ENCODE measurements at regions not wholly inside any gene's neighbourhood (a gene's known extent, or its start where the extent isn't known, plus 50 kb on each side); places are given as distances from the start of the nearest gene placed in this dataset.

DNA sequence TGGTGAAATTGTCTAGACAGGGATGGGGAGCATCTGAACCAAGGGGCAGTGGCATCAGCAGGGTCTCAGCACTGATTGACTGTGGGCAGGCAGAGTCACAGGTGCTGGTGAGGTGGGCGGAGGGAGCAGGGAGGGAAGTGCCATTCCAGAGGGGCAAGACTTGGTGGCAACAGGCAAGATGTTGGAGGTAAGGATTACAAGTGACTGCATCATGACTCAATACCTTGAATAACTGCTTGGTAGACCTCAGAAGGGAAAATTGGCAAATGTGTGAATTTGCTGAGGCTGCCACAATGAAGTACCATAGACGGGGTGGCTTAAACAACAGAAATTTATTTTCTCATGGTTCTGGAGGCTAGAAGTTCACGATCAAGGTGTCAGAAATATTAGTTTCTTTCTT lies 419.1 kb downstream of the HS3ST3B1 start:
- DNase-seq, result no peak

DNA sequence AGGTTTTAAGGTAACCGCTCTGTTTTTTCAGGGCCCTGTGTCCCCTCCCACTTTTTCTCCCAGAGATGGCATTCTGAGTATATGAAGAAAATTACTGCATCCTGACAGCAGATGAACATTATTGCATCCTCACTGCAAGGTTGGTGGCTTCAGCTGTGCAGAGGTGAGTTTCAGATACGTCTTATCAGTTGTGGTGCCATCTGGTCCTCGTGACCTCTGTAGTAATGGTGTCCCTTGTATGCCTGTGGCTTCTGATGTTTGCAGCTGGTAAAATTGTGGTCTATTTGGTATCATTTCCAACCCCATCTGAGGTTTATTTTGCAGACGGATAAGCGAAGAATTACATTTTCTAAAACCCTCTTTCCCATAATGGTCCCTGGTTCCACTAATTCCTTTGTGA lies 417.0 kb downstream of the HS3ST3B1 start:
- DNase-seq, result no peak

DNA sequence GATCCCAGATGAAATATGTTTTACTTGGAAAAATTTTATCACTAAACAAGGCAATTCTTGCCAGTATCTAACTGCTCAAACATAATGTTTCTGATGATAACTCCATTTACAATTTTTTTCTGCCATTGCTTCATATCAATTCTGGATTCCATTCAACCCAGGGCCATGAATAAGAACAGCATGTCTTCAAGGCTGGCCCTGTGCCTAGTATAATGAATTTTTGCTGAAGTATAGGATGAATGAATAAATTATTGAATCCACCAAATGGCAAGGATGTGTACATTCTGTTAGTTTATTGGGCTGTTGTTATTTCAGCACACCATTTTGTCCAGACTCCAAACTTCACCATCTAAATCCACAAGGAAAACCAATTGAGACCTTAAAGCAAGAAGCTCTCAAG lies 414.7 kb downstream of the HS3ST3B1 start:
- no peak for DNase-seq

DNA sequence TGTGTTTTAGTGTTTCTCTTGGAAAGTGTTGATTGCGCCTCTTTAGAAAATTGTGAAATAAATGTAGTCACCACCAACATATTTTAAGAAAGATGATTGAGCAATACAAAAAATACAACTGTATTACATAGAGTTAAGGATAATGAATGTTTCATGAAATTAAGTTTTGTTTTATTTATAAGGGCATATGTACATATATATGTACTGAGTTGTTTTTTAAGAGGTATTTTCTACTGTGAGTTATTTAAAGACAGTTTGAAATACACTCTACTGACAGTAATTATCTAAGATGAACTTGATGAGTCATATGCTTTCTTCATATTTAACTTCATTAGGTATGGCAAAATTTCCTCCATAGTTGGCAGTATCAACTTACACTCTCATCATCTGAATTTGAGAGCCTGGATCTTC lies 411.7 kb downstream of the HS3ST3B1 start:
- DNase-seq, result no peak

DNA sequence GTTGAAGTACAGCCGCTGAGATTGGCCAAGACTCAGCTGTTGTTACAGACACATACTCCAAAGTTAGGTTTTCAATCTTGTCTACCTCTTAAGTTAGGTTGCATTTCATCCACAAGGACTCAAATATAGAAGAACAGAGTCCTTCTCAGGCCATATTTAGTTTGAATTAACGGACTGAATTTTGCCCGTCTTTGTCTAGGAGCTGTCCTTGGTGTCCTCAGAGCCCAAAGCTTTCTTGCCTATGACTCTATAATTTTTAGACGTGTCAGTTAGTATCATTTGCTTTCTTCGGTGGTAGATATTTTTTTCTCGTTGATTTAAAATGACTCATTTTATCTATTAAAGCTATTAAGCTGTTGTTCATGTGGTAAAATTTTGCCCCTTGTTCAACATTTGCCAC lies 403.2 kb downstream of the HS3ST3B1 start:
- DNase-seq, result no peak

DNA sequence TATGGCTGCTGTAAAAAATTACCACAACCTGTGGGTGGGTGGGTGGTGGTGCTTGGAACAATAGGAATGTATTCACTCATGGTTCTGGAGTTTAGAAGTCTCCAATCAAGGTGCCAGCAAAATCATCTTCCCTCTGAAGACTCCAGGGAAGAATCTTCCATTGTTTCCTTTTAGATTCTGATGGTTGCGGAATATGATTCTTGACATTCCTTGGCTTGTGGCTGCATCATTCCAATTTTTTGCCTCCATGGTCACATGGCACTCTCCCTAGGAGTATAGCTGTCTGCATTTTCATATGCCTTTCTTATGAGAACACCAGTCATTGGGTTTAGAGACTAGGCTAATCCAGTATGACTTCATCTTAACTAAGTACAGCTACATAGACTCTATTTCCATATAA lies 401.0 kb downstream of the HS3ST3B1 start:
- no peak for DNase-seq

DNA sequence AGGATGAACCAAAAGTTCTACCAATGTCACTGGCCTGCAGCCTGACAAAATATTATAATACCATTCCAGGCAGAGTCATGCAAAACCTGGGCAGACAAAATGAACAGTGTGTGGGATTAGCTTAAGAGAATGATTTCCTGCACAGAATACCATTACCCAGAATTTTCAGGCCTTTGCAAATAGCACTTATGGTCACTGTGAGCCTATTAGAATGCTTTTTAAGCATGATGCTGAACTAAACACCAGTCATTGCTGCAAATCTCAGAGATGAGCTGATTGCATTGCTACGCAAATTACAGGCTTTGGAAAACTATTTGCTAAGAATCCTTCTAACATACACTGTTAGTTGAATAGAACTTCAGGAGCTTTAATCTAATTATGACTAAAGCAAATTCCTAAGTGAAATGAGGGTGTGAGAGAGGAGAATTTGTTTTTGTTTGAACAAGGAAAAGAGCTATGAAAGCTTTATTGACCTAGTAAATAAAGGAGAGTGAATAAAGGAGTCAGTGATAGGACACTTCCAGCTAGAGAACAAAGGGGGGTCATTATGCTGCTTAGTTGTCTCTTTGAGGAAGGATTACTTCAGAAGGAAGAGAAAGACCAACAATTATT lies 398.8 kb downstream of the HS3ST3B1 start:
- DNase-seq, result peak; percentile 71

DNA sequence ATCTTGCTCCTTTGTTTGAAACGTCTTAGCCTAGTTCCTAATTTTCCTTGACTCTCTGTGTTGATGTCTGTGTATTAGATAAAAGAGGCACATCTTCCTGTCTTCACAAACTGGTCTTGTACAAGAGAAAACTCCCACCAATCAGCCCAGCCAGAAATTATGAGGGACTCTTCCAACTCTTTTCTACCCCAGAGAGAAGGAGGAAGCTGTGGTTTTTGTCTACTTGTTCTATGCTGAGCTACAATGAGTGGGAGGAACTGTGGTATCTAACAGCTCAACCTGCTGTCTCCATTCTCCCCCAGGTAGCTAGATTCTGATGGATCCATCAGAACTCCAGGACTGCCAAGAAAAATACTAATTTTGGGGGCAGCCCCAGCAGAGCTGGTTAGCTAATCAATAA lies 392.5 kb downstream of the HS3ST3B1 start:
- no peak for DNase-seq

DNA sequence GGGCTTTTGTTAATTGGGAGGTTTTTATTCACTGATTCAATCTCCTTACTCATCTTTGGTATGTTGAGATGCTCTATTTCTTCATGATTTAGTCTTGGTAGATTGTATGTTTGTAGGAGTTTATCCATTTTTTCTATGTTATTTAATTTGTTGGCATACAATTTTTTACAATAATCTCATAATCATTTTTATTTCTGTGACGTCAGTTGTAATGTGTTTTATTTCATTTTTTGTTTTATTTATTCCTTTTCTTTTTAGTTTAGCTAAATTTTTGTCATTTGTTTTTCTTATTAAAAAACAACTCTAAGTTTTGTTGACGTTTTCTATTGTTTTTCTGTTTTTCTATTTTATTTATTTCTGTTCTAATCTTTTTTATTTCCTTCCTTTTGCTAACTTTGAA lies 389.8 kb downstream of the HS3ST3B1 start:
- DNase-seq, result no peak

DNA sequence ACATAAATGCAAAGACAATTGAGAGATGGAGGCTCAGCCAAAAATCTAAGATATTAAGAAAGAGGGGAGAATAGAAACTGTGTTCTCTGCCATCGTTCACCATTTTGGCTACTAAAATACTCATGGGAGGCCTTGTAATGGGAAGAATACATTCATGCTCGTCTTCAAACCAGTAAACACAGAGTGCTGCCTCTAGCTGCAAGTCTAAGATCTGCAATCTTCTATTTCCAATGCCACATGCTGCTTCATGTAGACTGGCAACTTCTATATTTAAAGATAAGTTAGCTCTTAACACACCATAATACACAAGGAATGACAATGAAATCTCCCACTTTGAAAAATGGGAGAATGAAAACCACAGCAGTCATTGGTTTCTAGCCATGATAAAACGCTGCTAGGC lies 387.3 kb downstream of the HS3ST3B1 start:
- no peak for DNase-seq

DNA sequence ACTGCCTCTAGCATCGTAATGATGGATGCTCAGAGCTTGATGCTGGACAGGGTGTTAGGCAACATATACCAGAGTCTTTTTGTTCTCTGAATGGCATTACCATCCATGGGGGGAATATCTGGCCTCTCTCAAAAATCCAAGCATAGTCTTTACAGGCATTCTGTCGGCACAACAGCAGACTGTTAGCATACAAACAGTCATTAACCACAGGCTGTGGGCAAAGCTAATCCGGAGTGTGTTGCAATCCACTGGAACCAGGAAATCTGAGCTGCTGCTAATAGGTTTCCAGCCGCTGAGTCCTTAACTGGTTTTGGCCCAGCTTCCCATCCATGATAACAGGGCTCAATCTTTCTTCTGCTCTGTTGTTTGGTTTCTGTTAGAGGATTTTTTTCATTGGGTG lies 371.9 kb downstream of the HS3ST3B1 start:
- peak; percentile 12 for DNase-seq

DNA sequence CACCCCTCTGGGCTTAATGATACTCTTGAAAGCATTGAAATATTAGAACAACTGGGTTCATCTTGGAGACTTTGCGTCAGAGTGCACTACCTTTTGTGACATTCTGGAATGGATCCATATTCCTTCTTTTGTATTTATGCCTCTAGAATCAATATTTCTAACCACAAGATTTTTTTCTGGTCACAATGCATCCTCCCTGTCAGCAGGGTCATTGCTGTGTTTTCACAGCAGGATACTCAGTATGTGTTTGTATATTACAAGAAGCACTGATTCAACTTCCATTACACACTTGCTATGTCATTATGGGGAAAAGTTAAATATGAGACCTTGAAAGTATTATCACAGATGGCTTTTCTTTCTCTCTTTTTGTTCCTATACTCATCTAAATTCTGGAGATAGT lies 370.0 kb downstream of the HS3ST3B1 start:
- peak; percentile 6 for DNase-seq

DNA sequence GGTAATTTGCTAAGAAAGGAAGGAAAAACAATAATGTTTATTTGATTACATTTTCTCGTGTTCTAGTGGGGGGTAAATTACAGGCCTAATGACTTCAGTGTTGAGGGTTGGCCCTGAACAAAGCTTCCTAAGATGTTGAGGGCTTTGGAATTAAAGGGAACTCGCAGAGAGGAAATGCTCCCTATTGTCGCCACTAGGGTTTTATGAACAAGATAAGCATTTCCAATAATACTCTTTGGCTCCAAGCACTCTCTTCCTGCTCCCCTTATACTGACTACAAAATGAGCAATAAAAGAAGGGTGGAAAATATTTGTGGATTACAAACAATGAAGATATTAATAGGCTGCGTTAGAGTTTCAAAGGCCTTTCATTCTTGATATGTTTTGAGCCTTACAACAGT lies 363.6 kb downstream of the HS3ST3B1 start:
- DNase-seq, result peak; percentile 15

DNA sequence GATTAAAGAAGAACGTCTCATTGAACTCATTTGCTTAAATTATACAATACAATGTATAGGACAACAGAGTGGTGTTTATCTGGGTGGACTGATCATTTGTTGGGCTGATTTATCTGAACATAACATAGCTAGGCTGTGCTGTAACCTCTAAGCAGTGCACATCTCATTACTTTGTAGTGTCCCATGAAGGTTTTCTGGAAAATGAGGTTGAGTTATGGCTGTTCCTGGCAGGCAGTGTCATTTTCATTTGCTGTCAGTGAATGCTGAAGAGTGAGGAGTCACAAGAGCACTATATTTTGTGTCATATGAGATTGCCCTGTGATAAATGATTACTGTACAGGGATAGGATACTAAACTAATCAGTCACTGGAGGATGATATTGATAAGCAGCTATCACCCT lies 340.2 kb downstream of the HS3ST3B1 start:
- DNase-seq, result no peak

DNA sequence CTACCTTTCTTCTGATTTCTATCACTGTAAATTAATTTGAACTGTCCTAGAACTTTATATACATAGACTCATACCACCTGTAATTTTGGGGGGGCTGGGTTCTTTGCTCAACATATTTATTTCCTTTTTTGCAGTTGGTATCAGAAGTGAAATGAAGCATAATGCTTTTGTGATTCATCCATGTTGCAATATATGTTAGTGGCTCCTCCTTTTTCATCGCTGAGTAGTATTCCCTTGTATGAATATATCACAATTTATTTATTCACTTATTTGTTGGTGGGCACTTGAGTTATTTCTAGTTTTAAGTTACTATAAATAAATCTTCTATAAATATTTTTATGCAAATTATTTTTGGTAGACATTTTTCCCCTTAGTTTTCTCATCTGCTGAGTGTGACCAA lies 336.4 kb downstream of the HS3ST3B1 start:
- no peak for DNase-seq

DNA sequence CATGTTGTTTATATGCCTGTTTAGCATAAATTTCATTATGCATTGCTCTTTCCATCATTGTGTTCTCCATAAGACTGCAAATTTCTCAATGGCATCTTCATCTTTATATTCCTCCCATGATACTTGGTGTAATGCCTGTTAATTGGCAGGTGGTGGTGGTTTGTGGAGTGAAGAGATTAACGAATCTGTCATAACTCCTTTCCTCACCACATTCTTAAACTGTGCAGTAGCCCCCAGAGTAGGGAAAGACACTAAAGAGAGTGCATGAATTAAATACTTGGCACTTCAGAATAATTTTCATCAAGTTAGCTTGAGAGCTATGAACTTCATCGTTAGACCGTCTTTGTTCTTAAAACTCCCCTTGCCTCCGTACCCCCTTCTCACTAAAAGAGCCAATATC lies 329.7 kb downstream of the HS3ST3B1 start:
- DNase-seq, result no peak

DNA sequence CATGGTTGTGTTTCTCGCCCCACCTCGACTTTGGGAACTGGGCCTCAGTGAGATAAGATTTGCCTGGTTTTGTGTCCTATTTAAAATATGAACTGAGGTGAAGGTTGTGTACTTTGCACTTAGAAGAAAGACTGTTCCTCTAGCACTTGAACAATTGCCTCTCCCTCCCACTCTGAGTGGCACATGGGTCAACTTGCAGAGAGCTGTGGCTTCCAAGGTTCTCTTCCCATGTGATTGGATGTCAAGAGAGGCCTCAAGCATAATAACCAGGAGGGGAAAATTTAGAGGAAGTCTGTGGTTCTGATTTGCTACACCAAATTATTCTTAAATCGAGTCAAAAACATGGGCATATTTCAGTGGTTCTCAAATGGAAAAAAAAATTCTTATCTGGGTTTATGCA lies 329.2 kb downstream of the HS3ST3B1 start:
- no peak for DNase-seq

DNA sequence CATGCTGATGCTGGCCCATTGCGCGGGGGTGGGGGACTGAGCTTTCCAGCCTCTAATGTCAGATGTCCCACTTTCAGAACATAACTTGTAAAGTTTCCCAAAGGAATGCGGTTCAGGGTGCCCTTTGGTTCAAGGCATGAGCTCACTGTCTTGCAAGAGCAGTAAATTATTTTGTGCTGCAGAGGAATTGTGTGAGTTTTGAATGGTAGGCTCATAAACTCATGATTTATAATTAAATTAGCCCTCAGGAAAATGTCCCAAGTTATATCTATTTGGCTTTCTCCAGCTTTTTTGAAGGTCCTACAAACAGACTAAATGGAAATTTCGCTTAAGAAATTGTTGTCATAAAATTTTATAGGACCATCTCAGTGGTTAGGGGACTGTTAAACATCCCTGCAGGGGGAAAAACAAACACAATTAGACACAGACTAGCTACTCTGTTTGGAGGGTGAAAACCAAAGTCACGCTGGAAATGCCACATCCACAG lies 321.8 kb downstream of the HS3ST3B1 start:
- DNase-seq, result peak; percentile 47

DNA sequence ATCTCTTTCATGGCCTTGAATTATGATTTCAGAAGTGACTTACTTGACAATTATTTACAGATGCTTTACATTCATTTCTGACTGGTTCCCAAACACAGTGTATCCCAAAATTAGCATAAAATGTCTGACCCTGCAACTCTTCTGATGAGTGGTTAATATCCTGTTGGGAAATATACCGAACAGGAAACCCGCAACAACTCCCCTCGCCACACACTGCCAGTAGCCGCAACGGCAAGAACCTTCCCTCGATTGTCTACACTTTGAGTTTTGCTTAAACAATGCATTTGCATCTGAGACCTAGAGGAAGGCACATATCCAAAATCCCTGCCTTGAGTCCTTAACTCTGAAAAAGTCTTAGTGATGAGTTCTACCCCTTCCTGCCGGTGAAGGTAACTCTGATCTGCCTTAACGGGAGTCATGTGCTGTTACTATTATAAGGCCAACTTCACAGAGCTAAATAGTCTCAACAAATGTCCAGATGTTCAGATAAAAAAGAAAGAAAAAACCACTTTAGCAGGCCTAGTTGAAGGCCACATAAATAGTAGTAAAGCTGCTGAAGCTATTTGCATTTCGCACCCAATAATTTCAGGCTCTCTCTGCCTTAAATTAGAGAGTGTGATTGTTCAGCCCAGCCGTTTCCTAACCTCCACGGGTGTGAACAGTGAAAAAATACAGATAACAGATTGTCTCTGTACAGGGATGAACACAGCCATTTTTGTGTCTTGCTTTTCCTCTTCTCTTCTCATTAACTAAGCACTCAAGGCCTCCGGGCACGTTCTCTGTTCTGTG lies 321.1 kb downstream of the HS3ST3B1 start:
- peak; percentile 65 for DNase-seq

DNA sequence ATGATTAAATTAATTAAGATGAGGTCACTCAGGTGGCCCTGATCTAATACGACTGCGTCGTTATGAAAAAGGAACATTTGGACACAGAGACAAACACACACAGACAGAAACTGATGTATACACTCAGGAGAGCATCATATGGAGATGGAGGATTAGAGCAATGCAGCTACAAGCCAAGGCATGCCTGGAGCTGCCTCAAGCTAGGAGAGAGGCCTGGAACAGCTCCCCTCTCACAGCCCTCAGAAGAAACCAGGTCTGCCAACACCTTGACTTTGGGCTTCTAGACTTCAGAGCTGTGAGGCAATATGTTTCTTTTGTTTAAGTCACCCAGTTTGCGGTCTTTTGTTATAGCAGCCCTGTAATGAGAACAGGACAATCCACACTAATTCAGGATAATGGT lies 318.9 kb downstream of the HS3ST3B1 start:
- no peak for DNase-seq

DNA sequence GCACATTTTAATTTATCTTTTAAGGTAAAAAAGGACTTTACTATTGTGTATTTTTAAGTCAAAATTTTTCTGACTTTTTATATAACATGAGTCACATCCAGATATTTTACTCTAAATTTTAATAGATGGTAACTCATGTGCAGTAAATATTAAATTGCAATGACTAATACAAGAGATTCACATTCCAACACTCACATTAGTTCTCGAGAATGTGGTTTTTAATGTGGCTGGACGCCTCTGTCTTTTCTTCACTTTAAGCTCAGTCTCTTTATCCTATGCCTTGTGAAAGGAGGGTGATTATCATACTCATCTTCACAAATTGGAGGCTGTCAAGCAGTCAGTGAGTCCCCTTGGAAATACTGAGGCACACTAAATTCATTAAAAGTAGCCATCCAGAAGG lies 315.6 kb downstream of the HS3ST3B1 start:
- no peak for DNase-seq

DNA sequence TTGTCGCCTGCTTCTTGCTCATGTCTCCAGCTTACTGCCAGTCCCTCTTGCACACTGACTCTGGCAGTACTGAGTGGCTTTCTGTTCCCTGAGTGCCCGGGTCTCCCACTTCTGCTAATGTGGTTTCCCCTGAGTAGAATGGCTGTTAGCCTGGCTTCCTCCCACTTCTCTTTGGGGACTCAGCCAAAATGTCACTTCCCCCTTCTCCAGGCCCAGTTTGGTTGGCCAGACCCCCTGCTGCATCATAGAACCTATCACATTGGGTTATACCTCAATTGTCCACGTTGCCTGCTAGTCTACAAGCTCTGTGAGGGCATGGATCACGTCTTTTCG lies 304.4 kb downstream of the HS3ST3B1 start:
- no peak for DNase-seq

DNA sequence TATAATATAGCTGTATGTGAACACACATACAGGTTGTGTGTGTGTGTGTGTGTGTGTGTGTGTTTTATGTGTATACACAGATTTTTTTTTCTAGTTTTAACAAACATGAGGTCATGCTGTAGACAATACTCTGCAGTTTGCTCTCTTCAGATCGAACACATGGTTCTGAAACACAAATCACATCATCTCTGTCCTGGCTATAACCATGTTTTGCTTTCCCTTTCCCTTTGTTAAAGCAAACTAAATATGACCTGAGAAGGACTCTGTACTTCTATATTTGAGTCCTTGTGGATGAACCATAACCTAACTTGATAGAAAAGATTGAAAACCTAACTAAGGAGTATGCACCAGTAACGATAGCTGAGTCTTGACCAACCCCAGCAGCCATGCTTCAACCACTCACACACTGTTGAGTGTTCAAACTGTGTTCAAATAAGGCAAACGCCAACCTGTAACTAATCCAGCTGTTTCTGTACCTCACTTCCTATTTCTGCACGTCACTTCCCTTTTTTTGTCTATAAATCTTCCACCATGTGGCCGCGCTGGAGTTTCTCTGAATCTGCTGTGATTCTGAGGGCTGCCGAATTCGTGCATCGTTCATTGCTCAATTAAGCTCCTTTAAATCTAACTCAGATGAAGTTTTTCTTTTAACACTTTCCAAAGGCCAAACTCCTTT lies 303.8 kb downstream of the HS3ST3B1 start:
- no peak for DNase-seq

DNA sequence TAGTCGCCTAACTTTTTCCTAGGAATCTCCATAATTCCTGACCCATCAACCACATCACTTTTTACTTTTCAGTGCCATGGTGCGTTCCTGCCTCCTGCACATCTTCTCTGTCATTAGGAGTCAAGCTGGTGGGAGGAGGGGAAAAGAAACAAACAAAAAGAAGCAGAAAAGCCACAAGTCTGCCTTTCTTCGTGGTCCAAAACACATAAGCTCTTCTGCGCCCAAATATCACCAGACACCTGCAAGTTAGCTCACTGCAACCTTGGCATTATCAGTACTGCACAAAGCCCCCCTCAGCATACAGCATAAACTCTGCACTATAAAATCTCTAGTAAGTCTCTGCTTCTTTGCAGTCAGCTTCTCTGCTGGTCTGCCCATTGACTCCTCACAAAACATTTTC lies 295.3 kb downstream of the HS3ST3B1 start:
- DNase-seq, result no peak

Measured in NCI-H69 (cell line).